HepG2 (cell line): ENCODE measurements at regions not wholly inside any gene's neighbourhood (a gene's known extent, or its start where the extent isn't known, plus 50 kb on each side); places are given as distances from the start of the nearest gene placed in this dataset.

ENCODE experiments used
- ATAC-seq: fragments of 200-7000 bp; cut with Tn5 transposase; 3 replicates; pipeline ENCODE4 v1.9.1; 2020; ENCODE audit warnings: mild to moderate bottlenecking, moderate library complexity
- BruUV-seq: library from RNA; stranded (reverse); fragments of 400-500 nt; replicated peaks from 2 replicates; lab custom pipeline; 2021; lab: Mats Ljungman, UMichigan
- CTCF ChIA-PET: fragments of 300-600 bp; formaldehyde crosslinking; extraction: SDS; loops from one replicate; lab custom pipeline; 2021; ENCODE audit warnings: low total read pairs, inconsistent platforms, low intra/inter-chr PET ratio; lab: Yijun Ruan, JAX
- POLR2A ChIA-PET: fragments of 350-600 bp; sonication (Branson Sonifier 250); formaldehyde crosslinking; loops from one replicate; lab custom pipeline; 2020; ENCODE audit warnings: antibody characterized with exemption, inconsistent platforms; lab: Yijun Ruan, JAX
- DNase-seq: peaks from one replicate; pipeline ENCODE4 v3.0.0-alpha.2; 2015; ENCODE audit warnings: low spot score
- FAIRE-seq: peaks from 3 replicates; lab custom pipeline; 2011; peaks lifted over from hg19 to GRCh38; lab: Jason Lieb, UNC
- H2AFZ ChIP-seq: one replicate; pipeline ENCODE4 v1.6.1; 2011; ENCODE audit warnings: low read length, inconsistent platforms
- H3K27ac ChIP-seq: fragments of 300-600 bp; 3 replicates; pipeline ENCODE4 v1.8.0; 2011; ENCODE audit warnings: mixed run types, mild to moderate bottlenecking, mixed read lengths, low read length, inconsistent platforms; ENCODE audit not compliant: insufficient read depth; ENCODE audit errors: extremely low read length
- H3K27me3 ChIP-seq, 2 experiments: fragments of 200-600 bp in 1 of 2; 2 replicates in 1 of 2; 3 replicates in 1 of 2; pipeline versions ENCODE4 v1.6.0 to v1.8.0; 2011; ENCODE audit warnings: low read length in 2 of 2, mild to moderate bottlenecking in 2 of 2, moderate library complexity in 2 of 2, inconsistent platforms in 1 of 2; ENCODE audit not compliant: insufficient read depth in 2 of 2, control insufficient read depth in 1 of 2
- H3K36me3 ChIP-seq, 2 experiments: fragments of 200-600 bp in 1 of 2; replicated peaks in 1 of 2; 2 replicates in 1 of 2; 3 replicates in 1 of 2; pipeline versions ENCODE4 v1.5.1 to v1.8.0; 2011; ENCODE audit warnings: low read length in 2 of 2, inconsistent platforms in 1 of 2; ENCODE audit not compliant: insufficient read depth in 2 of 2, control insufficient read depth in 1 of 2
- H3K4me1 ChIP-seq: 2 replicates; pipeline ENCODE4 v1.5.1; 2012; ENCODE audit warnings: low read length, inconsistent platforms; ENCODE audit not compliant: insufficient read depth
- H3K4me2 ChIP-seq: 2 replicates; pipeline ENCODE4 v1.6.0; 2011; ENCODE audit warnings: low read depth, low read length, inconsistent platforms
- H3K4me3 ChIP-seq, 3 experiments: fragments of 200-600 bp in 1 of 3; sonication (generic), shearing (Covaris generic) in 1 of 3; replicated peaks in 1 of 3; 2 replicates each; pipeline ENCODE4 v1.5.1; 2011 to 2016; ENCODE audit warnings: low read length in 3 of 3, inconsistent platforms in 2 of 3, low read depth in 2 of 3, mild to moderate bottlenecking in 2 of 3, control low read depth in 1 of 3, mixed read lengths in 1 of 3; ENCODE audit not compliant: insufficient read depth in 1 of 3
- H3K79me2 ChIP-seq: one replicate; pipeline ENCODE4 v1.6.1; 2011; ENCODE audit warnings: low read length, inconsistent platforms; ENCODE audit not compliant: insufficient read depth
- H3K9ac ChIP-seq: 2 replicates; pipeline ENCODE4 v1.6.0; 2011; ENCODE audit warnings: mild to moderate bottlenecking, low read depth, low read length, inconsistent platforms; ENCODE audit not compliant: insufficient read depth
- H3K9me3 ChIP-seq: 2 replicates; pipeline ENCODE4 v1.5.1; 2012; ENCODE audit warnings: mild to moderate bottlenecking, low read length
- H4K20me1 ChIP-seq: 2 replicates; pipeline ENCODE4 v1.6.0; 2011; ENCODE audit warnings: inconsistent platforms, mild to moderate bottlenecking, low read length, moderate library complexity; ENCODE audit not compliant: insufficient read depth
- ARNT2 ChIP-seq: sonication (generic); formaldehyde crosslinking; IDR thresholded peaks from 2 replicates; pipeline ENCODE4 v1.8.0; 2022; ENCODE audit warnings: mild to moderate bottlenecking, low read depth, missing genetic modification reagents, moderate library complexity
- DMTF1 ChIP-seq: sonication (generic); formaldehyde crosslinking; IDR thresholded peaks from 2 replicates; pipeline ENCODE4 v1.4.0; 2020; ENCODE audit warnings: mild to moderate bottlenecking, missing genetic modification reagents
- DNMT3B ChIP-seq: conservative IDR thresholded peaks from 2 replicates; pipeline ENCODE4 v1.6.1; 2016; ENCODE audit warnings: missing biosample characterization, control low read depth
- GABPA ChIP-seq, 2 experiments: IDR thresholded peaks; 2 replicates each; pipeline ENCODE4 v1.6.1; 2011 to 2016; ENCODE audit warnings: low read depth in 2 of 2, low read length in 1 of 2, missing biosample characterization in 1 of 2, missing genetic modification characterization in 1 of 2
- JUN ChIP-seq: sonication (generic); formaldehyde crosslinking; IDR thresholded peaks from 2 replicates; pipeline ENCODE4 v1.4.0; 2020; ENCODE audit warnings: mild to moderate bottlenecking, missing genetic modification reagents
- MTA3 ChIP-seq: sonication (generic); formaldehyde crosslinking; IDR thresholded peaks from 2 replicates; pipeline ENCODE4 v1.4.0; 2020; ENCODE audit warnings: missing genetic modification reagents
- MXD4 ChIP-seq: IDR thresholded peaks from 2 replicates; pipeline ENCODE4 v1.6.1; 2016; ENCODE audit warnings: mild to moderate bottlenecking, missing biosample characterization, missing genetic modification reagents
- PLRG1 ChIP-seq: fragments of 450-650 bp; conservative IDR thresholded peaks from 2 replicates; pipeline ENCODE4 v1.6.1; 2016
- PREB ChIP-seq: sonication (generic); formaldehyde crosslinking; IDR thresholded peaks from 2 replicates; pipeline ENCODE4 v1.4.0; 2020; ENCODE audit warnings: missing genetic modification reagents
- RELA ChIP-seq: sonication (generic); formaldehyde crosslinking; IDR thresholded peaks from 2 replicates; pipeline ENCODE4 v1.4.0; 2020; ENCODE audit warnings: missing genetic modification reagents
- UBTF ChIP-seq: sonication (generic); formaldehyde crosslinking; IDR thresholded peaks from 2 replicates; pipeline ENCODE4 v1.4.0; 2020; ENCODE audit warnings: mild to moderate bottlenecking, missing genetic modification reagents
- ZBTB42 ChIP-seq: sonication (generic); formaldehyde crosslinking; IDR thresholded peaks from 2 replicates; pipeline ENCODE4 v1.5.0; 2020; ENCODE audit warnings: mild to moderate bottlenecking, missing genetic modification reagents
- ZFY ChIP-seq: sonication (generic); formaldehyde crosslinking; IDR thresholded peaks from 2 replicates; pipeline ENCODE4 v1.4.0; 2020; ENCODE audit warnings: missing genetic modification reagents
- ZKSCAN1 ChIP-seq: fragments of 150-350 bp; IDR thresholded peaks from 2 replicates; pipeline ENCODE4 v1.6.1; 2014; ENCODE audit warnings: low read length
- ZMYM4 ChIP-seq: sonication (generic); formaldehyde crosslinking; IDR thresholded peaks from 2 replicates; pipeline ENCODE4 v1.8.1; 2023; ENCODE audit warnings: mild to moderate bottlenecking, missing genetic modification reagents
- ZNF207 ChIP-seq: fragments of 450-650 bp; IDR thresholded peaks from 2 replicates; pipeline ENCODE4 v1.6.1; 2016; ENCODE audit warnings: antibody characterized with exemption, borderline replicate concordance
- ZNF503 ChIP-seq: sonication (generic); formaldehyde crosslinking; IDR thresholded peaks from 2 replicates; pipeline ENCODE4 v1.4.0; 2020; ENCODE audit warnings: missing genetic modification reagents
- ZNF720 ChIP-seq: sonication (generic); formaldehyde crosslinking; IDR thresholded peaks from 2 replicates; pipeline ENCODE4 v1.4.0; 2020; ENCODE audit warnings: missing genetic modification reagents
- WGBS: methylation state at CpG from one replicate; pipeline ENCODE4 v1.1.6; 2017; ENCODE audit warnings: low lambda C conversion rate; 5-methylcytosine and 5-hydroxymethylcytosine counted together
- in situ Hi-C: cut with HindIII; loops from 2 replicates; pipeline ENCODE4 v1.10.0; 2017; ENCODE audit warnings: low pct_unique_long_range_greater_than_20kb; ENCODE audit not compliant: extremely low pct_ligation_motif_present
- intact Hi-C: fragments of 100-400 bp; cut with micrococcal nuclease; formaldehyde crosslinking; loops from one replicate; pipeline ENCODE4 v1.10.0; 2022; ENCODE audit not compliant: unreplicated experiment

GRCh38 chr3:112755845-112756613 is 90.6 kb downstream of the CD200R1L start:
- intact Hi-C loops (no loop called here), in situ Hi-C loops (no loop called here)
- no peak overlapping the region for H2AFZ ChIP-seq
- no peak overlapping the region for H3K4me3 ChIP-seq
- H3K79me2 ChIP-seq = no peaks in the 10 kb centered on the region
- H3K4me2 ChIP-seq = no peak overlapping the region
- FAIRE-seq = no peak
- CTCF ChIA-PET = no interaction called here
- H3K27me3 ChIP-seq = no peaks in the 10 kb centered on the region
- DNase-seq = no peak
- 2% methylated on average over 4 of the region's 4 CpGs for WGBS
- POLR2A ChIA-PET = no interaction called here
- TF ChIP-seq ZNF503 (no peak), ARNT2 (CRISPR knock-in tag) (no peak), RELA (CRISPR knock-in tag) (no peak), JUN (CRISPR knock-in tag) (no peak), ZBTB42 (CRISPR knock-in tag) (no peak), MXD4 (CRISPR knock-in tag) (no peak), PLRG1 (no peak), MTA3 (no peak), GABPA (IDR thresholded peaks at IDR 0.05; ENCODE audit: low read depth, low read length) (no peak), GABPA (CRISPR knock-in tag; IDR thresholded peaks at IDR 0.05; ENCODE audit: low read depth) (no peak), ZFY (CRISPR knock-in tag) (no peak), DNMT3B (CRISPR knock-in tag) (no peak), UBTF (CRISPR knock-in tag) (no peak), PREB (CRISPR knock-in tag) (no peak), DMTF1 (CRISPR knock-in tag) (no peak), ZNF207 (no peak), ZMYM4 (CRISPR knock-in tag) (no peak), ZNF720 (CRISPR knock-in tag) (no peak), ZKSCAN1 (no peak)
- H3K4me1 ChIP-seq = no peaks in the 10 kb centered on the region
- no peak overlapping the region for H3K9ac ChIP-seq
- H3K27ac ChIP-seq = no peak overlapping the region
- H3K36me3 ChIP-seq = no peaks in the 10 kb centered on the region
- H3K9me3 ChIP-seq = no peaks in the 10 kb centered on the region
- no peak for ATAC-seq
- no TSS peak for BruUV-seq
- H4K20me1 ChIP-seq = no peaks in the 10 kb centered on the region
